Heart left ventricle (tissue), 16 donors: ENCODE measurements at regions not wholly inside any gene's neighbourhood (a gene's known extent, or its start where the extent isn't known, plus 50 kb on each side); places are given as distances from the start of the nearest gene placed in this dataset.

Experiments
- ATAC-seq, 4 donors: fragments of 200-7000 bp; cut with Tn5 transposase; one replicate each; pipeline ENCODE4 v1.9.1; 2020 to 2022; ENCODE audit warnings: moderate library complexity in 4 of 4, mild to moderate bottlenecking in 3 of 4, moderate number of reproducible peaks in 1 of 4
- DNase-seq, 5 donors: peaks; one replicate each; pipeline ENCODE4 v3.0.0-alpha.2; 2020
- H3K27ac ChIP-seq, 12 donors: fragments of 200-600 bp; sonication (generic) in 4 of 12; one replicate each; pipeline versions ENCODE4 v1.5.0 to v1.8.0; 2016 to 2022; ENCODE audit warnings: mild to moderate bottlenecking in 2 of 12
- H3K27me3 ChIP-seq, 9 donors: fragments of 200-600 bp; sonication (generic) in 2 of 9; one replicate each; pipeline versions ENCODE4 v1.5.1 to v1.8.0; 2016 to 2022; ENCODE audit warnings: mild to moderate bottlenecking in 3 of 9
- H3K36me3 ChIP-seq, 9 donors: fragments of 200-600 bp; sonication (generic) in 2 of 9; one replicate each; pipeline versions ENCODE4 v1.5.0 to v1.8.0; 2018 to 2022; ENCODE audit warnings: mild to moderate bottlenecking in 2 of 9
- H3K4me1 ChIP-seq, 12 donors: fragments of 200-600 bp; sonication (generic) in 4 of 12; one replicate each; pipeline versions ENCODE4 v1.5.0 to v1.8.0; 2016 to 2022; ENCODE audit warnings: mild to moderate bottlenecking in 3 of 12
- H3K4me3 ChIP-seq, 12 donors: fragments of 200-600 bp; sonication (generic) in 4 of 12; one replicate each; pipeline versions ENCODE4 v1.5.0 to v1.8.0; 2017 to 2022; ENCODE audit warnings: mild to moderate bottlenecking in 9 of 12, moderate library complexity in 4 of 12
- H3K9me3 ChIP-seq, 12 donors: fragments of 200-600 bp; sonication (generic) in 4 of 12; one replicate each; pipeline versions ENCODE4 v1.5.0 to v1.8.0; 2016 to 2022; ENCODE audit warnings: mild to moderate bottlenecking in 1 of 12
- CTCF ChIP-seq, 12 donors: fragments of 200-600 bp; sonication (generic) in 4 of 12; IDR thresholded peaks; one replicate each; pipeline versions ENCODE4 v1.5.0 to v1.8.0; 2018 to 2022; ENCODE audit warnings: antibody characterized with exemption in 12 of 12, mild to moderate bottlenecking in 5 of 12
- POLR2A ChIP-seq, 2 donors: fragments of 450-650 bp; IDR thresholded peaks; one replicate each; pipeline ENCODE4 v1.6.1; 2017; ENCODE audit warnings: antibody characterized with exemption in 2 of 2, mild to moderate bottlenecking in 2 of 2, moderate library complexity in 2 of 2
- WGBS, 4 donors: extraction: QIAGEN DNeasy Blood & Tissue Kit in 2 of 4; methylation state at CpG; one replicate each; pipeline versions ENCODE4 v1.1.5 to v1.1.7; 2013 to 2018; 5-methylcytosine and 5-hydroxymethylcytosine counted together
- intact Hi-C, 10 donors: fragments of 100-400 bp; cut with DNase I; formaldehyde crosslinking; loops; one replicate each; pipeline versions ENCODE4 v1.11.1 to v1.14.2; 2022
- donor health status: ischemic (EF 13 %, LVEDD 7.1; RV severe dilation, severe dysfunction).
- donor health status: healthy with polysubstance abuse.
- donor health status: DM: no; HTN: yes; CAD: no.
- donor health status: DM: no; HTN: no; CAD: no.
- donor health status: ischemic (EF 25% LVEDD 6.9; RV normal size, moderate dysfunction).
- donor health status: ischemic (EF 25% LVEDD 5.7; RV mildly dilated, moderate dysfunction).
- donor health status: healthy.
- donor health status: DM: yes; HTN: yes; CAD: no.
- donor health status: ischemic (EF 35%, LVEDD 5.7; RV mildly dilated, moderate dysfunction).
- donor health status: nonischemic (EF 11% LVEDD 7.7; RV severe dilation, severe dysfunction).
- donor health status: DM: yes; HTN: yes; CAD: no.
- donor health status: PGD.
- donor health status: ischemic (EF 29% LVEDD 5.4; RV normal size, mild dysfunction).
- donor health status: nonischemic (EF 23%, LVEDD 6.1; RV moderate dilation, normal function).

GRCh38 chr5:34563931-34564709, 92.0 kb upstream of the RAI14 start:
- no peaks in the 10 kb centered on the region for H3K36me3 ChIP-seq
- TF ChIP-seq CTCF (IDR thresholded peaks at IDR 0.05) (no peak), POLR2A (IDR thresholded peaks at IDR 0.05) (no peak)
- H3K9me3 ChIP-seq = no peaks in the 10 kb centered on the region
- H3K27me3 ChIP-seq = no peaks in the 10 kb centered on the region
- 43 to 61% (median 52%) methylated on average over 15 to 21 of the region's 21 CpGs for WGBS, 4 donors
- peak overlapping the region in 3 of 12 donors; percentile 11 to 24 (median 17) for H3K4me3 ChIP-seq
- ATAC-seq = peak; percentile 15 to 78 (median 60)
- peaks cover 0 to 22% (median 9%) of the 10 kb centered on the region in 12 donors for H3K4me1 ChIP-seq
- H3K27ac ChIP-seq = peak overlapping the region in 9 of 12 donors; percentile 8 to 83 (median 59)
- DNase-seq = peak in 3 of 5 donors; percentile 20 to 42 (median 36)
- intact Hi-C loops = no loop called here

GRCh38 chr5:34564710-34565235, 91.4 kb upstream of the RAI14 start:
- no peaks in the 10 kb centered on the region for H3K36me3 ChIP-seq
- peaks cover 0 to 22% (median 9%) of the 10 kb centered on the region in 12 donors for H3K4me1 ChIP-seq
- H3K27me3 ChIP-seq = no peaks in the 10 kb centered on the region
- peak overlapping the region in 8 of 12 donors; percentile 8 to 83 (median 59) for H3K27ac ChIP-seq
- ATAC-seq = peak; percentile 58 to 93 (median 80)
- peak in 3 of 5 donors; percentile 36 to 45 (median 42) for DNase-seq
- TF ChIP-seq POLR2A (IDR thresholded peaks at IDR 0.05) (no peak), CTCF (IDR thresholded peaks at IDR 0.05) (no peak)
- 57 to 70% (median 66%) methylated on average over 14 to 15 of the region's 15 CpGs for WGBS, 4 donors
- intact Hi-C loops = no loop called here
- H3K9me3 ChIP-seq = no peaks in the 10 kb centered on the region
- peak overlapping the region in 1 of 12 donors; percentile 11 for H3K4me3 ChIP-seq

GRCh38 chr5:34570143-34570542, 86.0 kb upstream of the RAI14 start:
- ATAC-seq = no peak
- WGBS, 4 donors = 92 to 97% (median 95%) methylated on average over 6 of the region's 6 CpGs
- H3K27me3 ChIP-seq = no peaks in the 10 kb centered on the region

More at GRCh38 chr5:34570143-34570542, 86.0 kb upstream of the RAI14 start:
- no peak for DNase-seq
- intact Hi-C loops = no loop called here
- Histone ChIP-seq H3K4me1 (peaks cover 0 to 17% (median 0%) of the 10 kb centered on the region in 12 donors), H3K27ac (peak overlapping the region in 1 of 12 donors; percentile 73), H3K4me3 (no peak overlapping the region), H3K36me3 (no peaks in the 10 kb centered on the region), H3K9me3 (no peaks in the 10 kb centered on the region)
- TF ChIP-seq POLR2A (IDR thresholded peaks at IDR 0.05) = no peak
- no peak for TF ChIP-seq CTCF (IDR thresholded peaks at IDR 0.05)
